ENCODE measurements at regions not wholly inside any gene's neighbourhood (a gene's known extent, or its start where the extent isn't known, plus 50 kb on each side); places are given as distances from the start of the nearest gene placed in this dataset.
"Not testable (repeated sequence)": the region's sequence is repeated elsewhere in the genome, so short reads cannot be mapped to it uniquely, and the experiment has no call there.

DNA sequence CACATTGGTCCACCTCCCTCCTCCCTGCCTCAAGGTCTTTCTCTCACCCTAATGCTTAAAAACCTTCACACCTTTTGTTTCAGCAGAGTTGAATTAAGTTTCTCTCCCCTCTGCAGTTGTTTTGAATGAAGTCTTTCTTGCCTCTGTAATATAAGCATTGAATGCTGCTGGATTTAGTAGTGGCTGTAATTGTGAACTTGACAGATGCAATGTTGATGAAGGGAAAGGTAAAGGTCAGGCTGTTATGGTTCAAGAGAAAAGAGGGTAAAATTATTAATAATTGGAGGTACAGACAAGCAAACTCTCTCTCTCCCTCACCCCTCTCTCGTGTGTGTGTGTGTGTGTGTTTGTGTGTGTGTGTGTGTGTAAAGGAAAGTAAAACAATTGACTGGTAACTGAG is 509.8 kb downstream of the AMY1C start:
- Histone ChIP-seq H3K9me3 (replicated peaks; ENCODE audit: control insufficient read depth, insufficient read depth, low read length) (peaks cover 3% of the 10 kb centered on the region), H3K36me3 (ENCODE audit: control insufficient read depth in 2 of 2, extremely low read depth in 1 of 2, insufficient read depth in 2 of 2, low read length in 2 of 2) (no peaks in the 10 kb centered on the region), H3K9me1 (replicated peaks; ENCODE audit: control insufficient read depth, extremely low read depth, insufficient read depth, low read length) (no peaks in the 10 kb centered on the region), H3K27me3 (ENCODE audit: control insufficient read depth in 2 of 2, insufficient read depth in 2 of 2, low read length in 2 of 2) (no peaks in the 10 kb centered on the region), H3K27ac (ENCODE audit: insufficient read depth, low read depth, low read length) (no peak overlapping the region), H3K4me3 (replicated peaks in 1 of 3; ENCODE audit: insufficient read depth in 1 of 3, low read depth in 1 of 3, low read length in 3 of 3) (no peak overlapping the region), H2AFZ (ENCODE audit: low read depth, low read length) (no peak overlapping the region), H3K9ac (replicated peaks; ENCODE audit: extremely low read depth, insufficient read depth, low read length) (no peak overlapping the region), H3K4me1 (ENCODE audit: control insufficient read depth, extremely low read depth, insufficient read depth, low read length) (no peaks in the 10 kb centered on the region), H3K79me2 (ENCODE audit: control insufficient read depth, insufficient read depth, low read length) (no peaks in the 10 kb centered on the region), H3K4me2 (ENCODE audit: insufficient read depth, low read length) (no peak overlapping the region), H4K20me1 (replicated peaks; ENCODE audit: control insufficient read depth, extremely low read depth, insufficient read depth, low read length) (no peaks in the 10 kb centered on the region)
- no peak for DNase-seq (ENCODE audit: low read depth, low spot score)
- ChIA-PET POLR2A (no interaction called here), CTCF (no interaction called here)
- no peak for FAIRE-seq
- BruUV-seq (replicated peaks), result no TSS peak
- TF ChIP-seq CTCF (IDR thresholded peaks at IDR 0.05; ENCODE audit: extremely low read depth in 1 of 2, insufficient read depth in 1 of 2, low read depth in 1 of 2, low read length in 2 of 2) (no peak), FOS (IDR thresholded peaks at IDR 0.05; ENCODE audit: borderline replicate concordance, insufficient read depth, low read length) (no peak), EZH2 (IDR thresholded peaks at IDR 0.05; ENCODE audit: borderline replicate concordance, low read depth, low read length, severe bottlenecking) (no peak), JUN (IDR thresholded peaks at IDR 0.05; ENCODE audit: borderline replicate concordance, insufficient read depth, insufficient read length, low read depth) (no peak), GATA2 (IDR thresholded peaks at IDR 0.05; ENCODE audit: insufficient read depth, insufficient read length, low read depth, low read length) (no peak), POLR2AphosphoS5 (IDR thresholded peaks at IDR 0.05; ENCODE audit: insufficient read depth, low read depth, low read length) (no peak), MYC (IDR thresholded peaks at IDR 0.05; ENCODE audit: low read depth, low read length) (no peak), POLR2A (IDR thresholded peaks at IDR 0.05; ENCODE audit: low read depth, low read length) (no peak)
- TF ChIP-seq, protein P1, sequence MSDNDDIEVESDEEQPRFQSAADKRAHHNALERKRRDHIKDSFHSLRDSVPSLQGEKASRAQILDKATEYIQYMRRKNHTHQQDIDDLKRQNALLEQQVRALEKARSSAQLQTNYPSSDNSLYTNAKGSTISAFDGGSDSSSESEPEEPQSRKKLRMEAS (IDR thresholded peaks at IDR 0.05; ENCODE audit: insufficient read depth, insufficient read length), result no peak
- dilution Hi-C loops (cut with MboI; ENCODE audit: extremely low pct_ligation_motif_present, low sequenced_read_pairs), result no loop called here
- intact Hi-C loops (cut with micrococcal nuclease), result no loop called here

DNA sequence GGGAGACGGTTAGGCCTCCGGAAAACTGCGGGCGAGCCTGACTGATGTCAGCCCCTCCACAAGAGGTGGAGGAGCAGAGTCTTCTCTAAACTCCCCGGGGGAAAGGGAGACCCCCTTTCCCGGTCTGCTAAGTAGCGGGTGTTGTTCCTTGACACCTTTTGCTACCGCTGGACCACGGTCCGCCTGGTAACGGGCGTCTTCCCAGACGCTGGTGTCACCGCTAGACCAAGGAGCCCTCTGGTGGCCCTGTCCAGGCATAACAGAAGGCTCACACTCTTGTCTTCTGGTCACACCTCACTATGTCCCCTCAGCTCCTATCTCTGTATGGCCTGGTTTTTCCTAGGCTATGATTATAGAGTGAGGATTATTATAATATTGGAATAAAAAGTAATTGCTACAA is 513.4 kb downstream of the AMY1C start:
- H3K79me2 ChIP-seq (ENCODE audit: control insufficient read depth, insufficient read depth, low read length); DNase-seq (ENCODE audit: low read depth, low spot score); FAIRE-seq; H2AFZ ChIP-seq (ENCODE audit: low read depth, low read length); H3K4me2 ChIP-seq (ENCODE audit: insufficient read depth, low read length); dilution Hi-C loops (cut with MboI; ENCODE audit: extremely low pct_ligation_motif_present, low sequenced_read_pairs); H3K4me3 ChIP-seq (replicated peaks in 1 of 3; ENCODE audit: insufficient read depth in 1 of 3, low read depth in 1 of 3, low read length in 3 of 3); H3K9me3 ChIP-seq (replicated peaks; ENCODE audit: control insufficient read depth, insufficient read depth, low read length); H3K27me3 ChIP-seq (ENCODE audit: control insufficient read depth in 2 of 2, insufficient read depth in 2 of 2, low read length in 2 of 2); H3K36me3 ChIP-seq (ENCODE audit: control insufficient read depth in 2 of 2, extremely low read depth in 1 of 2, insufficient read depth in 2 of 2, low read length in 2 of 2); CTCF ChIA-PET; BruUV-seq (replicated peaks); H4K20me1 ChIP-seq (replicated peaks; ENCODE audit: control insufficient read depth, extremely low read depth, insufficient read depth, low read length); H3K27ac ChIP-seq (ENCODE audit: insufficient read depth, low read depth, low read length); H3K9ac ChIP-seq (replicated peaks; ENCODE audit: extremely low read depth, insufficient read depth, low read length); POLR2A ChIA-PET; H3K4me1 ChIP-seq (ENCODE audit: control insufficient read depth, extremely low read depth, insufficient read depth, low read length); intact Hi-C loops (cut with micrococcal nuclease); H3K9me1 ChIP-seq (replicated peaks; ENCODE audit: control insufficient read depth, extremely low read depth, insufficient read depth, low read length): not testable (repeated sequence)

Data from endothelial cell of umbilical vein (primary cell).